HG03025 (cell line): ENCODE measurements at regions not wholly inside any gene's neighbourhood (a gene's known extent, or its start where the extent isn't known, plus 50 kb on each side); places are given as distances from the start of the nearest gene placed in this dataset.

Source experiments
- ATAC-seq: cut with Tn5 transposase; IDR thresholded peaks from one replicate; pipeline ENCODE4 v1.9.1; 2021; ENCODE audit warnings: mild to moderate bottlenecking, moderate library complexity; ENCODE audit not compliant: unreplicated experiment, low FRiP score

- no peak for ATAC-seq
Observed at GRCh38 chr14:42731480-42731879, 1124.8 kb downstream of the LRFN5 start.

- no peak for ATAC-seq
Observed at GRCh38 chr14:42729681-42730080, 1123.0 kb downstream of the LRFN5 start.

GRCh38 chr14:42719391-42719790, 1112.7 kb downstream of the LRFN5 start:
- no peak for ATAC-seq

GRCh38 chr14:42715316-42715715, 1108.6 kb downstream of the LRFN5 start:
- no peak for ATAC-seq

GRCh38 chr14:42710071-42710470, 1103.4 kb downstream of the LRFN5 start:
- ATAC-seq: no peak

GRCh38 chr14:42703501-42703900, 1096.8 kb downstream of the LRFN5 start:
- ATAC-seq: no peak

- ATAC-seq: no peak
Observed at GRCh38 chr14:42687421-42687820, 1080.7 kb downstream of the LRFN5 start.

GRCh38 chr14:42683707-42684106, 1077.0 kb downstream of the LRFN5 start:
- ATAC-seq: no peak

- no peak for ATAC-seq
Observed at GRCh38 chr14:42676636-42677035, 1070.0 kb downstream of the LRFN5 start.

- ATAC-seq: no peak
Observed at GRCh38 chr14:42673963-42674362, 1067.3 kb downstream of the LRFN5 start.

- no peak for ATAC-seq
Observed at GRCh38 chr14:42671636-42672035, 1065.0 kb downstream of the LRFN5 start.

GRCh38 chr14:42665083-42665482, 1058.4 kb downstream of the LRFN5 start:
- no peak for ATAC-seq

- no peak for ATAC-seq
Observed at GRCh38 chr14:42664190-42664589, 1057.5 kb downstream of the LRFN5 start.

- no peak for ATAC-seq
Observed at GRCh38 chr14:42654707-42655106, 1048.0 kb downstream of the LRFN5 start.

GRCh38 chr14:42642787-42643186, 1036.1 kb downstream of the LRFN5 start:
- no peak for ATAC-seq

- no peak for ATAC-seq
Observed at GRCh38 chr14:42633504-42634095, 1026.9 kb downstream of the LRFN5 start.

GRCh38 chr14:42629553-42629952, 1022.9 kb downstream of the LRFN5 start:
- no peak for ATAC-seq

GRCh38 chr14:42628602-42629001, 1021.9 kb downstream of the LRFN5 start:
- ATAC-seq: no peak

- ATAC-seq: no peak
Observed at GRCh38 chr14:42626986-42627385, 1020.3 kb downstream of the LRFN5 start.

- ATAC-seq: no peak
Observed at GRCh38 chr14:42624980-42625761, 1018.5 kb downstream of the LRFN5 start.

GRCh38 chr14:42617005-42617404, 1010.3 kb downstream of the LRFN5 start:
- ATAC-seq: no peak

- no peak for ATAC-seq
Observed at GRCh38 chr14:42606839-42607238, 1000.2 kb downstream of the LRFN5 start.
